GM12878 (cell line): ENCODE measurements at regions not wholly inside any gene's neighbourhood (a gene's known extent, or its start where the extent isn't known, plus 50 kb on each side); places are given as distances from the start of the nearest gene placed in this dataset.

Source experiments
- BMI1 ChIP-seq: fragments of 450-650 bp; IDR thresholded peaks from 2 replicates; pipeline ENCODE4 v1.6.1; 2016; ENCODE audit warnings: mild to moderate bottlenecking, moderate library complexity, borderline replicate concordance
- CHD2 ChIP-seq: IDR thresholded peaks from 2 replicates; pipeline ENCODE4 v1.6.1; 2011; ENCODE audit warnings: low read depth, low read length, improper control_type of control experiment, borderline replicate concordance
- DPF2 ChIP-seq: fragments of 450-650 bp; IDR thresholded peaks from 2 replicates; pipeline ENCODE4 v1.6.1; 2017; ENCODE audit warnings: mild to moderate bottlenecking
- EZH2 ChIP-seq: IDR thresholded peaks from 2 replicates; pipeline ENCODE4 v1.6.1; 2012; ENCODE audit warnings: low read depth, mild to moderate bottlenecking, control low read depth, inconsistent platforms, low read length, borderline replicate concordance; ENCODE audit not compliant: control insufficient read depth
- LARP7 ChIP-seq: fragments of 450-650 bp; IDR thresholded peaks from 2 replicates; pipeline ENCODE4 v1.6.1; 2017; ENCODE audit warnings: mild to moderate bottlenecking
- MTA3 ChIP-seq: IDR thresholded peaks from 2 replicates; pipeline ENCODE4 v1.6.1; 2012; ENCODE audit warnings: low read length, inconsistent platforms, borderline replicate concordance
- POLR2A ChIP-seq: IDR thresholded peaks from 2 replicates; pipeline ENCODE4 v1.6.1; 2011; ENCODE audit warnings: low read depth, mild to moderate bottlenecking, low read length
- SP1 ChIP-seq: IDR thresholded peaks from one replicate; pipeline ENCODE4 v1.6.1; 2011; ENCODE audit warnings: low read depth, low read length
- TF ChIP-seq, protein P1 (sequence below): IDR thresholded peaks from 2 replicates; pipeline ENCODE4 v1.6.1; 2012; ENCODE audit warnings: mild to moderate bottlenecking, low read depth, low read length
- TF ChIP-seq, protein P2 (sequence below), 3 experiments: IDR thresholded peaks in 2 of 3; conservative IDR thresholded peaks in 1 of 3; 2 replicates each; pipeline ENCODE4 v1.5.1; 2011; ENCODE audit warnings: low read depth in 3 of 3, low read length in 3 of 3, mild to moderate bottlenecking in 3 of 3, control low read depth in 2 of 3, moderate library complexity in 2 of 3, inconsistent platforms in 1 of 3, mixed read lengths in 1 of 3; ENCODE audit not compliant: control insufficient read depth in 2 of 3, insufficient read depth in 1 of 3; ENCODE audit errors: extremely low read depth in 1 of 3
- TF ChIP-seq, protein P3 (sequence below): IDR thresholded peaks from 2 replicates; pipeline ENCODE4 v1.6.1; 2012; ENCODE audit warnings: low read depth, low read length, improper control_type of control experiment

DNA sequence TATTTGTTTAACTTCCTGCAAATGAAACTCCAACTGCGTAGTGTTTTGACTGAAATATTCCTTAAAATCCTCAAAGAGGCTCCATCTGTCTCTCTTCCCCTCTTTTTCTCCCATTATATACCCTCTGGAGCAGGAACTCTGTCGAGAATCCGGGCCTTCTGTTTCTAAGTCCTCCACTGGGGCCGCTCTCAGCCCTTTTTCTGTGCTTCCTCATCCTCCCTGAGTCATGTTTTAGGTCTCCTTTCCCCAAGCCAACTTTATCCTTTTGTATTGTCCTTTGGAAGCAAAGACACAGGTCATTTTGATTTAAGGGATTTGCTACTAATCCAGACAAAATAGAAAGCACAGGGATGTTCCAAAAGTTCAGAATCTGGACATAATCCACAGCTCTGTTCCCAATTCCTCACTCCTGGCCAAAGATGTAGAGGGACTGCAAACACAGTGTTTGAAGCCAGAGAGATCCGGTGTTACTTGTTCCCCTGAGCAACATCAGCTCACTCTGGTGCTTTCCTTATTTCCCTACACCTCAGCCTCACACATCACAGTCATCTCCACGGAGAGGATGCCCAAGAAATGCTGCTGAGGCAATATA, 131.0 kb upstream of the KLF3 start:
- no peak for TF ChIP-seq CHD2
- TF ChIP-seq EZH2 = no peak
- TF ChIP-seq, protein P1, sequence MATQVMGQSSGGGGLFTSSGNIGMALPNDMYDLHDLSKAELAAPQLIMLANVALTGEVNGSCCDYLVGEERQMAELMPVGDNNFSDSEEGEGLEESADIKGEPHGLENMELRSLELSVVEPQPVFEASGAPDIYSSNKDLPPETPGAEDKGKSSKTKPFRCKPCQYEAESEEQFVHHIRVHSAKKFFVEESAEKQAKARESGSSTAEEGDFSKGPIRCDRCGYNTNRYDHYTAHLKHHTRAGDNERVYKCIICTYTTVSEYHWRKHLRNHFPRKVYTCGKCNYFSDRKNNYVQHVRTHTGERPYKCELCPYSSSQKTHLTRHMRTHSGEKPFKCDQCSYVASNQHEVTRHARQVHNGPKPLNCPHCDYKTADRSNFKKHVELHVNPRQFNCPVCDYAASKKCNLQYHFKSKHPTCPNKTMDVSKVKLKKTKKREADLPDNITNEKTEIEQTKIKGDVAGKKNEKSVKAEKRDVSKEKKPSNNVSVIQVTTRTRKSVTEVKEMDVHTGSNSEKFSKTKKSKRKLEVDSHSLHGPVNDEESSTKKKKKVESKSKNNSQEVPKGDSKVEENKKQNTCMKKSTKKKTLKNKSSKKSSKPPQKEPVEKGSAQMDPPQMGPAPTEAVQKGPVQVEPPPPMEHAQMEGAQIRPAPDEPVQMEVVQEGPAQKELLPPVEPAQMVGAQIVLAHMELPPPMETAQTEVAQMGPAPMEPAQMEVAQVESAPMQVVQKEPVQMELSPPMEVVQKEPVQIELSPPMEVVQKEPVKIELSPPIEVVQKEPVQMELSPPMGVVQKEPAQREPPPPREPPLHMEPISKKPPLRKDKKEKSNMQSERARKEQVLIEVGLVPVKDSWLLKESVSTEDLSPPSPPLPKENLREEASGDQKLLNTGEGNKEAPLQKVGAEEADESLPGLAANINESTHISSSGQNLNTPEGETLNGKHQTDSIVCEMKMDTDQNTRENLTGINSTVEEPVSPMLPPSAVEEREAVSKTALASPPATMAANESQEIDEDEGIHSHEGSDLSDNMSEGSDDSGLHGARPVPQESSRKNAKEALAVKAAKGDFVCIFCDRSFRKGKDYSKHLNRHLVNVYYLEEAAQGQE = no peak
- TF ChIP-seq, protein P2, sequence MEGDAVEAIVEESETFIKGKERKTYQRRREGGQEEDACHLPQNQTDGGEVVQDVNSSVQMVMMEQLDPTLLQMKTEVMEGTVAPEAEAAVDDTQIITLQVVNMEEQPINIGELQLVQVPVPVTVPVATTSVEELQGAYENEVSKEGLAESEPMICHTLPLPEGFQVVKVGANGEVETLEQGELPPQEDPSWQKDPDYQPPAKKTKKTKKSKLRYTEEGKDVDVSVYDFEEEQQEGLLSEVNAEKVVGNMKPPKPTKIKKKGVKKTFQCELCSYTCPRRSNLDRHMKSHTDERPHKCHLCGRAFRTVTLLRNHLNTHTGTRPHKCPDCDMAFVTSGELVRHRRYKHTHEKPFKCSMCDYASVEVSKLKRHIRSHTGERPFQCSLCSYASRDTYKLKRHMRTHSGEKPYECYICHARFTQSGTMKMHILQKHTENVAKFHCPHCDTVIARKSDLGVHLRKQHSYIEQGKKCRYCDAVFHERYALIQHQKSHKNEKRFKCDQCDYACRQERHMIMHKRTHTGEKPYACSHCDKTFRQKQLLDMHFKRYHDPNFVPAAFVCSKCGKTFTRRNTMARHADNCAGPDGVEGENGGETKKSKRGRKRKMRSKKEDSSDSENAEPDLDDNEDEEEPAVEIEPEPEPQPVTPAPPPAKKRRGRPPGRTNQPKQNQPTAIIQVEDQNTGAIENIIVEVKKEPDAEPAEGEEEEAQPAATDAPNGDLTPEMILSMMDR (IDR thresholded peaks at IDR 0.05 in 2 of 3, conservative IDR thresholded peaks at IDR 0.05 in 1 of 3; ENCODE audit: control insufficient read depth in 2 of 3, extremely low read depth in 1 of 3, insufficient read depth in 1 of 3, low read depth in 3 of 3, low read length in 3 of 3) = no peak
- TF ChIP-seq, protein P3, sequence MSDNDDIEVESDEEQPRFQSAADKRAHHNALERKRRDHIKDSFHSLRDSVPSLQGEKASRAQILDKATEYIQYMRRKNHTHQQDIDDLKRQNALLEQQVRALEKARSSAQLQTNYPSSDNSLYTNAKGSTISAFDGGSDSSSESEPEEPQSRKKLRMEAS = no peak
- no peak for TF ChIP-seq LARP7
- no peak for TF ChIP-seq SP1
- no peak for TF ChIP-seq POLR2A
- TF ChIP-seq BMI1 = no peak
- TF ChIP-seq DPF2 = no peak
- no peak for TF ChIP-seq MTA3
